Uterus (tissue), 2 donors: ENCODE measurements at regions not wholly inside any gene's neighbourhood (a gene's known extent, or its start where the extent isn't known, plus 50 kb on each side); places are given as distances from the start of the nearest gene placed in this dataset.

Source experiments
- CTCF ChIP-seq, 4 experiments: fragments of 200-600 bp in 2 of 4; fragments of 450-650 bp in 2 of 4; sonication (generic) in 2 of 4; IDR thresholded peaks; one replicate each; pipeline ENCODE4 v1.5.1; 2016 to 2019; ENCODE audit warnings: antibody characterized with exemption in 4 of 4, mild to moderate bottlenecking in 2 of 4, moderate library complexity in 1 of 4
- POLR2A ChIP-seq, 2 donors: fragments of 450-650 bp; IDR thresholded peaks; one replicate each; pipeline ENCODE4 v1.6.1; 2016; ENCODE audit warnings: antibody characterized with exemption in 2 of 2, mild to moderate bottlenecking in 1 of 2, moderate library complexity in 1 of 2

DNA sequence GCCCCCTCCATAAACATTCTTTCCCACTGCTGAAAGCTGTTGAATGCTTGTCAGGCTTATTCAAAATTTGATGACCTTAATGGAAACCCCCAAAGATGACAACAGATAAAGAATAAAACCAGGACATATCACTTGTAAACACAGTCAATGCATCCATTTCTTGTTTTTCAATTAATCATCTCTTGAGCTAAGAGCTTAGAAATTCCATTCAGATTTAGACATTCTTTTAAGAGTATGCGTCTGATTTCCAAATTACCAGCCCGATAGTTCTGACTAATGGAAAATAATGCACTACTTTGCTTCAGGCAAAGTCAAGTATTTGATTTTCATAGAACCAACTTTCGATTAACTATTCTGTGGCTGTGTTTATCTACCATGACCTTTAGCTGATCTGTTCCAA, 100.6 kb upstream of the RUNX1 start:
- no peak for TF ChIP-seq CTCF (IDR thresholded peaks at IDR 0.05)
- TF ChIP-seq POLR2A (IDR thresholded peaks at IDR 0.05), result no peak
